HS-27A (cell line): ENCODE measurements at regions not wholly inside any gene's neighbourhood (a gene's known extent, or its start where the extent isn't known, plus 50 kb on each side); places are given as distances from the start of the nearest gene placed in this dataset.
"Not testable (repeated sequence)": the region's sequence is repeated elsewhere in the genome, so short reads cannot be mapped to it uniquely, and the experiment has no call there.

ENCODE experiments used
- DNase-seq: peaks from one replicate; pipeline ENCODE4 v3.0.0-alpha.2; 2012; ENCODE audit warnings: low read depth, missing footprints

DNA sequence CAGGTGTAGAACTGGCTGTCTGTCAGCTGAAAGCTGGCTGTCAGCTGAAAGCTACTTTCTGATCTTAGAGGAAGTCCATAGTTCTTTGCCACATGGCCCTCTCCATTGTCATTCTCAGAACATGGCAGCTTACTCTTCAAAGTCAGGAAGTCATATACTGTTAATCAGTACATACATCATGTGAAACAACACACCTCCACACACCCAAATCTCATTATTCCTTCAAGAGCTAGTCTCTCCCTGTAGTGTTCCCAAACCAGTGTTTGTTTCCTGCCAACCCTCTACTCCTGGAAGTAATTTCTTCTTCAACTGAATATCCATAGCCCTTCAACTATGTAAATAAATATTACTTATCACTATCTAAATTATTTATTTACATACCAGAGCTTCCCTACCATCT, 58.9 kb downstream of the OR5AK2 start:
- DNase-seq: no peak

DNA sequence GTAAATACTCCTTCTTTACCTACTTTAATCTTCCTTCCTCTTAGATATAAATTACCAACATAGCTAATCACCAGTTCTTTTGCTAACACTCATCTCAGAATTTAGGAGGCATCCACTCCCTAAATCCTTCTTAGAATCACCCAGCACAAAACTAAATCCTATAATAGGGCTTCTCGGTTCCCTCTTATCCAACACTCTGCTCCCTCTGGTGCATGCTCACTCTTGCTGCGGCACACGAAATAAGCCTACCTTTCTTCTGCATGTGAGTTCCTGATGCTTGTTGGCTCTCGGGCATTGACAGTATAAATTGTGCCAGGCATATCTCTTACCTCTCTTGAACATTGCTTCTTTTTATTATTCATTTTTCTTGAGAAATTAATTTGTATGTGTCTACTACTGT, 61.0 kb downstream of the OR5AK2 start:
- DNase-seq: no peak

DNA sequence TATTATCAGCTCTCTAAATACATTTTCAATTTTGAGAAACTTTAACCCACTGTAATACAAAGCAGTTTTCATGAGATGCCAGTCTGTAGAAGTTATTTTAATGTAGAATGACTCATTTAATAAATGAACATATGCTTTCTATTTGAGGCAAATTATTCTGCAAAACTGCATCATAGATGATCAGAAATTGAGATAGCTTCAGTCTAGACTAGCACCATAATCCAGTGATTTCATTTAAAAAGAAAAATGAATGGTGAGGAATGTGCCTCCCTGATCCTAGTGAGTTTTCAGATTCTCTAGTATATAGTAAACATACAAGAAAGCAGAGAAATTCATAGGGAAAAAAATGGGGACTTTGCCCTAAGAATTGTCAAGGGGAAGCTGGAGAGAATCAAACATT, 66.1 kb downstream of the OR5AK2 start:
- DNase-seq: no peak

DNA sequence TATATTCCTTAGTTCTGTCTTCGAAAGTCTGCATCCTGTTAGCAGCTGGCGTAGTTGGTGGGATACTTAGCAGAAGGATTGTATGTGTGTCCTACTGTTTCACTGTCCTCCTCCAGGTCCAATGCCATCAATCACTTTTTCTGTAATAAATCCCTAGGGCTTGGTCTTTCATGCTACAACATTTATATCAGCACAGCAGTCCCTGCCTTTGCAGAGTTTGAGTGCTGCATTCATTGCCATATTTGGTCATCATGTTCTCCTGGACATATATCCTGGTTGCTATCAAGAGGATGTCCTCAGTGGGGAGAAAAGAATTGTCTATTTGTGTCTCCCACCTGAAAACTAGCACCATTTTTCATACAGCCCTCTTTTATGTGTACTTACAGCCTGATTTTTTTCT, 67.0 kb downstream of the OR5AK2 start:
- DNase-seq: no peak

DNA sequence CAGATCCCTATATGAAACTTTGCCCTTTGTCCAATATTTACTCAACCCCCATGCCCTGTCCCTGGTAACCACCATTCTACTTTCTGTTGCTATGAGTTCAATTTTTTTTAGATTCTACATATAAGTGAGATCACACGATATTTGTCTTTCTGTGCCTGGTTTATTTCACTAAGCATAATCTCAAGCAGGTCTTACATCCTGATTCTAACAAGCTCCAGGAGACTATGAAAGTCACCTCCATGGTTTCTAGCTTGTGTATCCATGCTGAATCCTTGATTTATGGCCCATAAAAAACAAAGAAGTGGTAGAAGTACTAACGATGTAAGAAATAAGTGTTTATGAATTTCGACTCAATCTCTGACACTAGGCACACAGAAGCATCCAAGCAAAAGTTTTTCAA, 68.0 kb downstream of the OR5AK2 start:
- DNase-seq: no peak

DNA sequence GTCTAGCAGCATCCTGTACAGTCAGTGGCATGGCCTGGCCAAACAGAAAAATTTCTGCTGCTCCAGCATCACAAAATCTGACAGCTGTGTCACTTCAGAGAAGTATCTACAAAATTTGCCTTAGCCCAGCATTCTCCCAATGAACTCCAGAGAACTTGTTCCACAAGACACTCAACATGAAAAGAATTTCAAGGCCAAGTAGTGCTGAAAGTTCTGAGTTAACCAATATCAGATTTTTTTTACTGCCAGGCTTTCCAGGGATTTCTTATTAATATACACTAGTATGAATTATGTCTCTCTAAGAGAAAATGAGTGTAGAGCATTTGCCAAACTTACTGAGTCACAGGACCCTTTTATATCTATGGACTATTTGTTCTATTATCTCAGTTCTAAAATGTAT, 68.8 kb downstream of the OR5AK2 start:
- DNase-seq: no peak

DNA sequence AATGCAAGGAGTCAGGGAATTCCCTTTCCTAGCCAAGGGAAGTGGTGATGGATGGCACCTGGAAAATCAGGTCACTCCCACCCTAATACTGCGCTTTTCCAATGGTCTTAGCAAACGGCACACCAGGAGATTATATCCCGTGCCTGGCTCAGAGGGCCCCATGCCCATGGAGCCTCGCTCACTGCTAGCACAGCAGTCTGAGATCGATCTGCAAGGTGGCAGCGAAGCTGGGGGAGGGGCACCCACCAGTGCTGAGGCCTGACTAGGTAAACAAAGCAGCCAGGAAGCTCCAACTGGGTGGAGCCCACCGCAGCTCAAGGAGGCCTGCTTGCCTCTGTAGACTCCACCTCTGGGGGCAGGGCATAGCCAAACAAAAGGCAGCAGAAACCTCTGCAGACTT, 74.2 kb downstream of the OR5AK2 start:
- not testable (repeated sequence) for DNase-seq

DNA sequence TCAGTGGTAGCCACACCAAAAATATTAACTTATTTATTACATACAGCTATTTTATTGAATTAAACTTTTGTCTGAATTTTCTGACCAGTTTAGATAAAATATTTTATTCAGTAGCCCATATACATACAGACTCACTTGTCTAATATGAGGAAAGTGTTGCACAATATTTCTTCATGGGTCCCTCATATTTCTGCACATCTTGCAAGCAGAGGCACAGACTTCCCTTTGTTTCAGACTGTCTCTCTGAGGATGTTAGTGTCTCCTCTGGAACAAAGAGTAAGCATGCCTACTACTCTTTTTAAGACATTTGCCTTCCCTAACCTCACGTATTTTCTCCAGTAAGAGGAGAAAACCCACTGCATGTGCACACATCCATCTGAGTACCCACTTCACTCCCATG, 81.2 kb downstream of the OR5AK2 start:
- no peak for DNase-seq

DNA sequence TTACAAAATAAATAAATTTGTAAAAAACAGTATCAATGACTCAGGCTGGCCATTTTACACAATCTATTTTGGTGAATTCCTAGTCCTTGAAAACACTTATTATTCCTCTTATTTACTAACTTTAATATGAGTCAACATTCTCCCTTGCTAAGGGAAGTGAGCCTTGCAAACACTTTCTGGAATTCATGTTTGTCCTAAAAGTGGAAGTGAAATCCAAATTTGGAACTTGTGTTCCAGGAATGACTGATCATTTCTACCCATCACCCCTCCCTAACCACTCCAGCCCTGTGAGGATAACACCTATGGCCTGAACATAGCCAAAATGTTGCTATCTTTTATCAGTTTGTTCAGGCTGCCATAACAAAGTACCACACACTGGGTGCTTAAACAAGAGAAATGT, 83.1 kb downstream of the OR5AK2 start:
- DNase-seq: peak; percentile 12

DNA sequence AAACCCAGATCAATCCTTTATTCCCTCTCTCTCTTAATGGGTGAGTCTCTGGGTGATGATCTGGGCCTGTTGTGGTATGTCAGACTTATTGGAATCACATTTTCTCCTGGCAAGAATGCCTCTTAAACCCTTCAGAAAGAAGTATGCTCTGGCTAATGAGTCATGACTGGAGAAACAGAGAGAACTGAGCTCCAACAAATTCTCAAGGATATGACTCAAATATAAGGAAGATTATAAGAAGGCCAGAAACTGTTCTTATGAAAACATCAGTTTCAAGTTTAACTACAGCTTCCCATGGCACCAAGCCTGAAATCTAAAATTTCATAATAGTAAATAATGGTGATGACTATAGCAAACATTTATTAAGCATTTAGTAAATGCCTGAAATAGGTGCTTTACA, 83.9 kb downstream of the OR5AK2 start:
- peak; percentile 91 for DNase-seq

DNA sequence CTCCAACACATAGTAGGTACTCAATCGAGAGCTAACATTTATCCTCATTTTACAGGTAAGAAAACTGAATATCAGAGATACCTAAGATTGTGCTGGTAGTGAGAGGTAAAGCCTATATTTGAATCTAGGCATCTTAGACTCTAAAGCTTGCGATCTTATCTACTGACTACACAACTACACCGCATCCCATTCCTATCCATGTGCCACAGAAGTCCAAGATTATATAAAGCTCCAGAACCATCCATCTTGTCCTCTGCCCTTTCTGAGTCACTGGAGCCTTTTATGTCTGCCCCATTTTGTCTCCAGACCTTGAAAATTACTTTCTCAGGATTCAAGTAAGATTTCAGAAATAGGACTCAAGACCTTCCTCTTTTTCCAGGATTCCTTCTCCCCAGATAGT, 84.4 kb downstream of the OR5AK2 start:
- peak; percentile 8 for DNase-seq

DNA sequence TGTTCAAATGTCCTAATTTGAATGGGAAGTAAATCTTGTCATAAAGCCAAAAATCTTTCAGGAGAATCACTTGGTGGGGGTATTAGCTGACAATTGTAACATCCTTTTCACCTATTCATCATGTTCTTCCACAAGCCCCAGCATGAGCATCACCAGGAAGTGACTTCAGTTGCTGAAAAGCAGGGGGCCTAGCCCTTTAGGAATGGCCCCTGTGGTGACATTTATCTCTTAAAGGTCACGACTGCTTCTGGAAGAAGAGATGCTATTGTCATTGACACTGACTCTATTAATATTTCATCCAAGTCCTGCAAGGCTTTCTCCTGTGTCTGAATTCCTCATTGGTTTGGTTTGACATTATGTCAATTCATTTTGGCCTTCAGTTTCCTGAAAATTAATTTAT, 92.6 kb downstream of the OR5AK2 start:
- DNase-seq: no peak

DNA sequence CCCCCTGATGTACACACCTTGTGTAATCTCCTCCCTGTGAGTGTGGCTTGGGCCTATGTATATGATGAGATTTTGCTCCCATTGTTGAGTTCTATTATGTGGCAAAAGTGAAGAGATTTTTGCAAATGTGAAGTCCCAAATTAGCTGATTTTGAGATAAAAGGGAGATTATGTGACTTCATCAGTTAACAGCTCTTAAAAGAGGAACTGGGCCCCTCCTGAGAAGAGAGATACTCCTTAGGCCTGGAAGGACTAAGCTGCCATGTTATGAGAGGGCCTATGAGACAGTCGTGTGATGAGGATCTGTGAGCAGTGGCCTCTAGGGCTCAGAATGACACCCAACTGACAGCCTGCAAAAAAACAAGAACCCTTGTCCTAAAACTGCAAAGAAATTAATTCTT, 93.4 kb downstream of the OR5AK2 start:
- no peak for DNase-seq

DNA sequence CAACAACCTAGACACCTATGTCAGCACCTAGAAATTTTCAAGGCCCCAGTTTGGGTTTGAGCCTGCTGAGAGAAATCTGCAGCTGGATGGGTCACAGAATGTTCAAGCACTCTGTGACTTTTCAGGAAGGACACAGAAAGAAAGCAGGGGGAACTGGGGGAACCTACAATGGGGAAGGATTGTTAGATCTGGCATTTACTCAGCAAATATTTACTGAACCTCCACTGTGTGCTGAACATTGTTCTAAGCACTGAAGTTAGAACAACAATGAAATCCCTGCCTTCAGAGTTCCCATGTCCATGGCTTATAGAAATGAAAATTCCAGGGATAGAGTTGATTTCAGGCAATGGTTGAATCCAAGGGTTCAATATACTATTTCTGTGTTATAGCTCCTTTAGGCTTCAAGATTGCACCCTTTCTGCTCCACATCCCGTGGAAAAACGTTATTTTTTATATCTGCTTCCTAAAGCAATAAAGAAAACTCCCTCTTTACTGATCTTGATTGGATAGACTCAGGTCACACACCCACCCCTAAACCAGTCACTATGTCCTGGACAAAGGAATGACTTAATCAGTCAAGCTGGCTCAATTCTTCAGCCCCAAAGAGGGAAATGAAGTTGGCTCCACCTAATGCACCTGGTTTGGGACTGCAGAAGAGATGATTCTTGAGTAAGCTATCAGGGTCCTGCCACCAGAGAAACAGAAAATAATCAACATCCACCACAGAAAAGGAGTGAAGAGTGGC, 95.1 kb downstream of the OR5AK2 start:
- DNase-seq: no peak

DNA sequence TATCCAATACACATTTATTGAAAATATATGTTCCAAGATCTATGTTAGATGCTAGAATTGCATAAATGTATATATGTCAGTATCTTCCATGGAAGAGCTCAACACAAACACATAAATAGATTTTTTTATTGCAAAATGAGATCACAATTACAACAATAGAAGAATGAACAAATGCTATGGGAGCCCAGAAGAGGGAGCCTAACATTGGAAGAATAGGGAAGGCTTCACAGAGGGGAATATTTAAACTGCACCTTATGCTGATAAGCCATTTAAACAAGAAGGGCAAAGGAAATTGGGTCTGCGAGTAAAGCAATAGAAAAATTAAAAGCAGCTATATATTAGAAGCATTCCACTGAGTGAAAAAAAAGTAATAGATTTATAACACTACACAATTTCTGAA, 96.1 kb upstream of the LRRC55 start:
- no peak for DNase-seq

DNA sequence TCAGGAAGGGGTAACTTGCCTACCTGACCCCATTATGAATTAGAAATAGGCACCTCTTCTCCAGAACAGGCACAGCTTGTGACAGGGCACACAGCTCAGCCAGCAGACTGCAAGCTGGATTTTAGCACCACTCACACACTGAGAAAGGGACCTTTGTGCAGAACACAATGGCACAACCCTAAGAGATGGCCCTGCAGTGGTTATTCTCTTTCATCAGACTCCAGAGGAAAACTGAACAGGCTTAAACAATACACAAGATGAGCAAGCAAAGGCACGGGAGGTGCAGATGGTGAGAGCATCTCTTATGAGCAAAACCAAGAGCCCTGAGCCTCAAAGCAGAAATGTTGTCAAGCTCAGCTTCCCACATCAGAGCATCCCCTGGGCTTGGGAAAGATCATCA, 93.8 kb upstream of the LRRC55 start:
- no peak for DNase-seq

DNA sequence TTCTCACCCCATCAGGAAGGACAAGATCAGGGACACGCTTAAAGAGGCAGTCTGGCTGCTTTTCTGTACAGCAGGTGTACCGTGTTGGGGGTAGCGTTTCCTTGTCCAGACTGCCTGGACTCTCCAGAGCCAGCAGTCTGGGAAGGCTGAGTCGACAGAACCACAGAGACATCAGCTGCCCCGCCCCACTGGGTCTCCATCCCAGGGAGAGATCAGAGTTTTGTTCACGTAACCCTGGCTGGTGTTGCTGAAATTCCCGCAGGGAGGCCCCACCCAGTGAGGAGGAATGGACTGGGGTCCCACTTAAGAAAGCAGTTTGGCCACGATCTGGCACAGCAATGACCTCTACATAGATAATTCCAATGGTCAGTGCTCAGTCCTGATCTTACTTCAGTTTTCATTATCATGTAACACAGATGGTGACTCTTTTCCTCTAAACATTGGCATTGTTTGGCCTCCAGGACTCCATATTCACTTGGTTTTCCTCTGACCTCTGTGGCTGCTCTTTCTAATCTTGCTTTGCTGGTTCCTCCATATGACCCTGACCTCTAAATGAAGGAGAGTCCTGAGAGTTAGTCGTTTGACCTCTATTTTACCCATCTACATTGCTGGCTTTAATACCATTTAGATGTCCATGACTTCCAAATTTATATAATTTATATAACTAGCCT, 89.6 kb upstream of the LRRC55 start:
- no peak for DNase-seq

DNA sequence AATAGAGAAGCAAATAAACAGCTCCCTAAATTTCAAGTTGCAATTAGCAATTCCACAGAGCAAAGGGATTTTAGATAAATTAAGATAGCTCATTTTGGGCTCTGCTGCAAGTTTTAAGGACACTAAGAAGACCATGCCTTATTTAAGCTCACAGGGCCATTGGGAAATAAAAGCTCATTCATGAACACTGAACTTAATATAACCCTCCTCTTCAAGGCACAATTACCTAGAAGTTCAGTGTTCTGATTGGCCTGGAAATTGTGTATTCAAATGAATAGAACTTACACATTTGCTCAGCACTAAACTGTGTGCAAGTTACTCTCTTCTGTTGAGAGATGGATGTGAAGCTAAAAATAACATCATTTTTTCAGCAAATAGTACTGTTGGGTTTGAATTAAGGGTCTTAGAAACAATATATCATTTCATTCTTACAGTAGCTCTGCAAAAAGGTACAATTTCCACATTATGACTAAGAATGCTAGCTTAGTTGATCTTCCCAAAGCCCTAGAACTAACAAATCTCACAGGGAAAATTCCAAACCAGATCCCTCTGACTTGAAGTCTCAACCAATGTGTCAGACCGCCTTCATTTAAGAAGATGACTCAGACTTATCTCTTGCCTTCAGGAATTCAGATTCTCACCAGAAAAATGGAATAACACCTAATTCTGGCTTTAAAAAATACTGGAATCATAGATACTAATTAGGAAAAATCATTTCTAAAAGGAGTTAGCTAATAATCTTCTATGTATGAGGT, 87.4 kb upstream of the LRRC55 start:
- peak; percentile 26 for DNase-seq

DNA sequence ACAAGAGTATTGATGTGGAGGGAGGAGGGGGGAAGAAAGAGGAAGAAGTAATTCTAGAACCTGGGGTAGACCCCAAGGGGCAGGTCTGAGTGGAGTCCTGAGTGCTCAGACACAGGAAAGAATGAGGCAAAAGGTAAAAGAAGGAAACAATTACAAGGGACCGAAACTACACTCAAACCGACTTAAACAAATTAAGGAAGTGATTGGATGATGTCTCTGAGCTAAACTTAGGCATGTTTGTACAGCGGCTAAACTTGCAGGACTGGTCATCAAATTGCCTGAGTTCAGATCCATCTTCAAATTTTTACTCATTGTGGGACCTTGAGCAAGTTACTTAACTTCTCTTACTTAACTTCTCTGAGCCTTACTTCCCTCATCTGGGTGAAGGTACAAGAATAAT, 86.3 kb upstream of the LRRC55 start:
- DNase-seq: no peak

DNA sequence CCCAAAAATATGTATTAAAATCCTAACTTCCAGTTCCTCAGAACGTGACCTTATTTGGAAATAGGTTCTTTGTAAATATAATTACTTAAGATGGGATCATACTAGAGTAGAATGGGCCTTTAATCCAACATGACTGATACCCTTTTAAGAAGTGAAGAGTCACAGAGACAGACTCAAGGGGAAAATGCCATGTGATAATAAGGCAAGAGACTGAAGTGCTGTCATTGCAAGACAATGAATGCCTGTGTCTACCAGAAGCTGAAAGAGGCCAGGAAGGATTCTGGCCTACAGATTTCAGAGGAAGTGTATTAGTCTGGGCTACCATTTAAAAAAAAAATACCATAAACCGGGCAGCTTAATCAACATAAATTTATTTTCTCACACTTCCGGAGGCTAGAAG, 85.9 kb upstream of the LRRC55 start:
- no peak for DNase-seq

DNA sequence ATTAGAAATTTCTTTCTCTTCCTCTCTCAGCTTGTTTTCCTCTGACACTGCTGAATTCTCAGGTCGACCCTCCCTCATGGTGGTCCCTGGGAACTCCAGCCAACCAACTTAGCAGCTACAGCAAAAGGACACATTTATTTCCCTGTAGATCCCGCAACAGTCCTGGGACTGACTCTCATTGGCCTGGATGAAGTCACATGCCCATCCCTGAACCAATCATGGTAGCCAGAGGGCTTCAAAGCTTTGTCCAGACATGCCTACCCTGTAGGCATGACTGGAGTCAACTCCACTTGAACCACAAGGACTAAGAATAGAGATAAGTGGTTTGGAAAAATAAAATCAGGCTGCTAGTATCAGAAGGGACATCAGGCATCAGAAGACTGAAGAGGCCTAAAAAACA, 84.6 kb upstream of the LRRC55 start:
- DNase-seq: no peak

DNA sequence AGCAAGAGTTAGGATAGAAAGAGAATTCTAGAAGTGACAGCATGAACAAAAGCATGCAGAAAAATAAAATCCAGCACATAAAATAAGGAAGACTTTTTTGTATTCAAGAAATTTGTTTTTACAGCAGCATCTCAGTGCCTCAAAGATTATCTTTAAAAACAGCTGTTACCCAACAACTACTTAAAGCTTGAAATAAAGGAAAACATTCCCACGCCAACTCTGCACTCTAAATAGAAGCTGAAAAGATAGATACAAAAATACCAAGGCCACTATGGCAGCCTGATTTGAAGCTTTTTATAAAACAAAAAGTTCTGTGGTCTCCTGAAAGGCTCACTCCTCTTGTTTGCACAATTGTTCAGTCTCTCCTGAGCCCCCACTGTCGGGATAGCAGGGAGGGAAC, 83.6 kb upstream of the LRRC55 start:
- DNase-seq: no peak

DNA sequence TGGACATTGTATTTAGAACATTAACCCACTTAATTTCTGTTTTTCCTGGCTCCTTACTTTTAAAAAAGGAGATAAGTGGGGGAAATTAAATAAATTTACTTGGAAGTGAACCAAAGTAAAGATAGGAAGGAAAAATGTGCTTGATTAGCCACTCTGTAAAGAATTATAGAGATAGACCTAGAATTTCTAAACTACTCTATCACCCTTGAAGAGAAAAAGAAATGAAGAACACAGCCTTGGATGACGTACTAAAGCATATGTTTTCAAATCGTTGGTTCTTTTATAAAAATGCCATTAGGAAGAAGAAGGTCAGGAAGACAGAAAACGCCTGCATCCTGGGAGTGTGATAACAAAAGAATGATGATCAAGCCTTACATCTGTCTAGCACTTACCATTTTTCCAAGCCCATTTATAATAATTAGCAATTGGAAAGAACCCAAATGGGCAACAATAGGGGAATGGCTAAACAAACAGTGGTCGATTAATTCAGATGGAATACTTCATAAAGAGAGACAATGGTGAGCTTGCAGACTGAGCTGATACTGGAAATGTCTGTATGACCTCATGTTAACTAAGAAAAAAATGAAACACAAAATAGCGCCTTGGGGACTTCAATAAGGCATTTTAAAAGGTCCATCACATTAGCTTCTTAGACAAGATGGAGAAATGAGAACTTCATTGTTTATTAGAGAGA, 81.0 kb upstream of the LRRC55 start:
- DNase-seq: no peak
